Activated CD4-positive, alpha-beta T cell treated with anti-CD3 and anti-CD28 coated beads, Interleukin-2, amount 10 ng/mL, durations not matched to agents 24 days and 14 days (primary cell): ENCODE measurements at regions not wholly inside any gene's neighbourhood (a gene's known extent, or its start where the extent isn't known, plus 50 kb on each side); places are given as distances from the start of the nearest gene placed in this dataset.

Source experiments
- DNase-seq: peaks from one replicate; pipeline ENCODE4 v3.0.0; 2022
- H3K27ac Mint-ChIP-seq: one replicate; pipeline ENCODE4 v1.8.0; 2022; ENCODE audit warnings: mild to moderate bottlenecking, mixed read lengths
- H3K27me3 Mint-ChIP-seq: one replicate; pipeline ENCODE4 v1.8.0; 2022; ENCODE audit warnings: mixed read lengths
- H3K36me3 Mint-ChIP-seq: one replicate; pipeline ENCODE4 v1.8.0; 2022; ENCODE audit warnings: low read depth, mild to moderate bottlenecking, mixed read lengths
- H3K4me1 Mint-ChIP-seq: one replicate; pipeline ENCODE4 v1.8.0; 2021; ENCODE audit warnings: mixed read lengths
- H3K4me3 Mint-ChIP-seq: one replicate; pipeline ENCODE4 v1.8.0; 2022; ENCODE audit warnings: mild to moderate bottlenecking, moderate library complexity, mixed read lengths
- H3K9me3 Mint-ChIP-seq: one replicate; pipeline ENCODE4 v1.8.0; 2021; ENCODE audit warnings: mixed read lengths
- intact Hi-C: fragments of 100-400 bp; cut with micrococcal nuclease; formaldehyde crosslinking; loops from one replicate; pipeline ENCODE4 v1.15.1; 2023

DNA sequence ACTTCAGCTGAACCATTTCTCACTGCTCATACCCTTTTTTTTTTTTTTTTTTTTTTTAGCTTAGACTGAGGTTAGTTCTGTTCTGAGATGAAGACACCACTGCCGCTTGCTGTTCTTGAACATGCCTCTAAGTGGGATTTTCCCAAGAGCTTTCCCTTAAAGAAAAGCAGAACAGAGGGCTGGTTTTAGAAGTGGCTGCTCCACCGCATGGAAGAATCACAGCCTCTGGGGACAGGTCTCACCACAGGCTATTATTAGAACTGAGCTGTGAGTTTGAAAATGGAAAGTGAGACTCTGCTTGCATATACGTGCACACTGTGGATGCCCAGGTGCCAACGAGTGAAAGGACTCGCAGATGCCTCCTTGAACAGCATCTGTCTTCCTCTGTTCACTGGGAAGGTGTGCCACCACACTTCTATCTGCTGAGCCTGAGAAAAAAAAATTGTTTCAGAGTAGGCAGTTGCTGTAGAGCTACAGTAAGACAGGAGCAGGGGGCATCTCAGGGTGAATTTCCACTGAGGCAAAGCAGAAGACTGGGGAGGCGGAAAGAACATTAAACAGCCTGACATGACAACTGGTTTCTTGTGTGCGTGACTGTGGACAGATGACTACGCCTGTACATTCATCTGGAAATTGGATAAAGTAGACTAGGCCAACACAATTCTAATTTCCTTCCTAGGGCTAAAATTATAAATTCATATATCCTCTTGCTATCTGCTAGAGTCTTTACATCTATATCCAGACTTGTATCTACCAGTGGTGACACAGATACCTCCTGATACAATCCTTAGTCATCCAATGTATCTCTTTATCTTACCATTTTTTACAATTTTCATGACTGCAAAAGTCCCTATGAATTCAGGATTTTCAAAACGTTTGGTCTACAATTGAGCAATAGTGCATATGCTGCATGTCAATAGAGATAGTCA is 1045.7 kb upstream of the CELF4 start:
- Mint-ChIP-seq H3K9me3 (no peaks in the 10 kb centered on the region), H3K27me3 (no peaks in the 10 kb centered on the region), H3K27ac (peak overlapping the region; percentile 84), H3K36me3 (no peaks in the 10 kb centered on the region), H3K4me1 (peaks cover 3% of the 10 kb centered on the region), H3K4me3 (peak overlapping the region; percentile 10)
- intact Hi-C loops = loop anchor here (1.0 to 5.0 kb wide), 3 partner anchors 36 to 330 kb away; no protein-coding TSS in a partner anchor
- DNase-seq = peak; percentile 55

DNA sequence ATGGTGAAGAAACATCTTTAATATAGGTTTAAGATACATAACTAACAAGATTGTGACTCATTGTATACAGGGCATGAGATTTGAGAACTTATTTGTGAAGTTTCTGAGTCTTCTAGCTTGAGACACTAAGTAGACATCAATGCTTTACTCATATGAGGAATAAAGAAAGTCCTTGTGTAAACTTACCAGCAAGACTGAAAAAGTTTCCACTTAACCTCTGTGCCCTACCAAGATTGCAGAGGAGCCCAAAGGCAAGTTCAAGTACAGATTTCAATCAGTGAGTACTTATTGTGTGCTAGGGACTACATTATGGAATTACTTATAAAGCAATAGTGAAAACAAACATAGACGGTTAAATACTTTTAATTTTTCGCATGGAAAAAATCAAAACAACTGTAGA is 1041.2 kb upstream of the CELF4 start:
- Mint-ChIP-seq H3K4me3 (no peak overlapping the region), H3K9me3 (peaks cover 14% of the 10 kb centered on the region), H3K27ac (peak overlapping the region; percentile 63), H3K36me3 (no peaks in the 10 kb centered on the region), H3K4me1 (peaks cover 3% of the 10 kb centered on the region), H3K27me3 (no peaks in the 10 kb centered on the region)
- DNase-seq = no peak
- intact Hi-C loops = loop anchor here (2.0 kb wide), 1 partner anchor 110 kb away; no protein-coding TSS in a partner anchor

DNA sequence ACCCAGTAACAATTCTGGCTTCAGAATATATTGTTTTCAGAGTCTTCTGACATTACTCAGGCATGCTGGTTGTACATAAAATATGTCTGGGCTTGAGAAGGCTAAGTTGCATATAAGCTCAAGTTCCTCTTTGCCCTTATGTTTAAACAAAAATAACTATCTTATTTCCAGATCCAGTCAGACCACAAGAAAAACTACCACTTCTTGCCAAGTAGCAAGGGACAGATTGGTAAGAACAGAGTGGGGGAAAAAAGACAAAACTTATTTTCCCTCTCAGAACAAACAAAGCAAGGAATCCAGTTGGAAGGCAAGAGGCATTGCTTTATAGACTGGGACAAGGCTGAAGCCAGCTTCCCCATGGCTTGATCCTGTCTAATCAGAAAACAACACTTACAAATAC is 1036.7 kb upstream of the CELF4 start:
- Mint-ChIP-seq H3K4me1 (no peaks in the 10 kb centered on the region), H3K27me3 (no peaks in the 10 kb centered on the region), H3K27ac (no peak overlapping the region), H3K36me3 (no peaks in the 10 kb centered on the region), H3K4me3 (no peak overlapping the region), H3K9me3 (peaks cover 14% of the 10 kb centered on the region)
- DNase-seq = no peak
- intact Hi-C loops = no loop called here

DNA sequence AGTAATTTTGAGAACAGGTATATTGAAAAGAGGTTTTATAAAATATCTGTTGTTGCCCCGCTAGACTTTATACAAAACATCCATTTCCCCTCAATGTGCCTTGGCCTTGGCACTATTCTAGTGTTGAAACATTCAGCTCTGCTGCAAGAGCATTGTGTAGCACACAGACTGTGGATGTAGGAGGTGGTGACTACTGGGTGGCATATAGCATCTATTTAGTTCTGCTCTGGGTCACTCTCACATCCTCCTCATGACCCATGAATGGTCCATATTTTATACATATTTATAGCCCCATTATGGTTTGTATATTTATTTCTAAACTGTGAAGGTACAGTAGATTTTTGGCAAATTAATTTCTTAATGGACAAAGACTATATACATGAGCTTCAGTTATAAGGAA is 1022.0 kb upstream of the CELF4 start:
- intact Hi-C loops = no loop called here
- Mint-ChIP-seq H3K27me3 (no peaks in the 10 kb centered on the region), H3K9me3 (no peaks in the 10 kb centered on the region), H3K4me1 (no peaks in the 10 kb centered on the region), H3K27ac (no peak overlapping the region), H3K4me3 (no peak overlapping the region), H3K36me3 (no peaks in the 10 kb centered on the region)
- no peak for DNase-seq

DNA sequence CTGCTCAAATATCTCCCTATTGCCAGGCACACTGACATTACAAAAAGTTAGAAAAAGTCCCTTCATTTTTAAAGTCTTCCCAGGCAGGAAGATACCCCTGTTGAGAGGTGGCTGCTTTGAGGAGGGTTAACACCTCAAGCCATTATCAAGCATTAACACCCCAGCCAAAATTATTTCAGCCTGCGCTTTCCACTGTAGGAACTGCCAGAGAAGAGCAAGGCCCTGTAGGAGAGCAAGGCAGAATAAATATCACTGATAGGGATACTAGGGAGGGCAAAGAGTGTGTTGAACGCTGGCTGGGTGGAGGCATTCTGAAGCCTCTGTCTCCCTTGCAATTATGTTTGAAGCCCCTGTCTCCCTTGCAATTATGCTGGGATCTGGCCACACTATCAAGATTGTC is 1020.7 kb upstream of the CELF4 start:
- Mint-ChIP-seq H3K27ac (no peak overlapping the region), H3K27me3 (no peaks in the 10 kb centered on the region), H3K36me3 (no peaks in the 10 kb centered on the region), H3K4me1 (peaks cover 3% of the 10 kb centered on the region), H3K4me3 (no peak overlapping the region), H3K9me3 (no peaks in the 10 kb centered on the region)
- no peak for DNase-seq
- intact Hi-C loops = no loop called here

DNA sequence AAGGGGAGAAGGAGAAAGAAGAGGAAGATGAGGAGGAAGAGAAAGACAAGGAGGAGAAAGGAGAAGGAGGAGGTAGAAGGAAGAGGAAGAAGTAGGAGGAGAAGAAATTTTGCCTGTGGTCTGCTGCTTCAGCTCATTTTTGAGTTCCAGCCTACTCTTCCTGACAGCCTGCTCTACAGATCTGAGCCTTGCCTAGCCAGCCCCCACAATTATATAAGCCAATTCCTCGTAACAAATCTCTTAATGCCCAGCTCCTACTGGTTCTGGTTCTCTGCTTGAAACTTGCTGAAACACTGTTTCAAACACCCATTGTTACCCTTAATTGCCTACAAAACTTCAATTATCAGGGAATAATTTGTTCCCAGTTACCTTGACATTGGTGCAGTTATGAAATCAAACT is 1014.2 kb upstream of the CELF4 start:
- H3K4me1 Mint-ChIP-seq = peaks cover 26% of the 10 kb centered on the region
- H3K4me3 Mint-ChIP-seq = no peak overlapping the region
- no peaks in the 10 kb centered on the region for H3K36me3 Mint-ChIP-seq
- no peaks in the 10 kb centered on the region for H3K27me3 Mint-ChIP-seq
- no peak for DNase-seq
- no peak overlapping the region for H3K27ac Mint-ChIP-seq
- intact Hi-C loops = no loop called here
- H3K9me3 Mint-ChIP-seq = peaks cover 4% of the 10 kb centered on the region

DNA sequence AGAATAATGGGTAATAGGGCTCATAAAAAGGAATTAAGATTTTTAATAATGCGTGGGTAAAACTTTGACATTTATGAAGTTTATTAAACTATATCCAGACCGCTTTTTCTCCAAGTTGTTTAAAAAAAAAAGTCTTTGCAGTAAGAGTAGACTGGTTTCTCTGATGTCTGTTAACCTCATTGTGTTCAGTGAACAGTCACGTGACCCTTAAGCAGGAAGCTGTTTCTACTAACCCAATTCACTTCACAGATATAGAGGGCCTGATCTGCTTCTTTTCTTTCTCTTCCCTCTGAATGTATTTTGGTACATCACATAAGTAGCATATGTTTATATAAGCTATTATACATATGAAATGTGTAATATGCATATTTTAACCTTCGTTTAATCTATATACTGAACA is 1011.3 kb upstream of the CELF4 start:
- DNase-seq = peak; percentile 60
- Mint-ChIP-seq H3K9me3 (peaks cover 4% of the 10 kb centered on the region), H3K36me3 (no peaks in the 10 kb centered on the region), H3K4me3 (no peak overlapping the region), H3K27ac (no peak overlapping the region), H3K4me1 (peaks cover 26% of the 10 kb centered on the region), H3K27me3 (no peaks in the 10 kb centered on the region)
- intact Hi-C loops = no loop called here

DNA sequence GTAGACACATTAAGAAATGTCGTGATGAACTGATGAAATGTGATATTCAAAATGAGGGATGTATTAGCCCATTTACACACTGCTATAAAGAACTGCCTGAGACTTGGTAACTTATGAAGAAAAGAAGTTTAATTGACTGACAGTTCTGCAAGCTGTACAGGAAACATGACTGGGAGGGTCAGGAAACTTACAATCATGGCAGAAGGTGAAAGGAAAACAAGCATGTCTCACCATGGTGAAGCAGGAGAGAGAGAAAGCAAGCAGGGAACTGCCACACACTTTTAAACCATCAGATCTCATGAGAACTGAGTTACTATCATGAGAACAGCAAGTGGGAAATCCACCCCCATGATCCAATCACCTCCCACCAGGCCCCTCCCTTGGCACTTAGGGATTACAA is 1010.8 kb upstream of the CELF4 start:
- intact Hi-C loops = no loop called here
- Mint-ChIP-seq H3K27ac (peak overlapping the region; percentile 89), H3K27me3 (no peaks in the 10 kb centered on the region), H3K4me3 (peak overlapping the region; percentile 64), H3K4me1 (peaks cover 23% of the 10 kb centered on the region), H3K9me3 (peaks cover 4% of the 10 kb centered on the region), H3K36me3 (no peaks in the 10 kb centered on the region)
- peak; percentile 72 for DNase-seq

DNA sequence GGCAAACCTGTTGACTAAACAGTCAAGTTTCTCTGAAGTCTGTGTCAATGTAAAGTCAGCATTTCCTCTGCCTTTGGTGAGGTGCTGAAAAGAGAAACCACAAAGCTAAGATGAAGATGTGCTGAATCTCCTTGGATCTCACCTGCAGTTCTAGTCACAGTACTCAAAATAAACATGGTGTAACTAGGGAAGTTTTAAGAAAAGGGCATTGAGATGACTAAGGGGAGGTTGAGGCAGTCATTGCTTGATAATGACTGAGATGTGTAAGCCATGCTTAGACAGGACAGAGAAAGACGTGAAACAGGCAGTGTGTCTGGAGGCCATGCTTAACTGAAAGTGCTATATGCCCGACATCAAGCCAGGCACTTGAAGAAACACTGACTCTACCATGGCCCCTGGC is 1010.0 kb upstream of the CELF4 start:
- H3K4me3 Mint-ChIP-seq = peak overlapping the region; percentile 64
- peak; percentile 67 for DNase-seq
- no peaks in the 10 kb centered on the region for H3K27me3 Mint-ChIP-seq
- no peaks in the 10 kb centered on the region for H3K36me3 Mint-ChIP-seq
- intact Hi-C loops = loop anchor here (1.0 kb wide), 1 partner anchor 36 kb away; no protein-coding TSS in a partner anchor
- H3K4me1 Mint-ChIP-seq = peaks cover 21% of the 10 kb centered on the region
- H3K27ac Mint-ChIP-seq = peak overlapping the region; percentile 89
- H3K9me3 Mint-ChIP-seq = peaks cover 4% of the 10 kb centered on the region

DNA sequence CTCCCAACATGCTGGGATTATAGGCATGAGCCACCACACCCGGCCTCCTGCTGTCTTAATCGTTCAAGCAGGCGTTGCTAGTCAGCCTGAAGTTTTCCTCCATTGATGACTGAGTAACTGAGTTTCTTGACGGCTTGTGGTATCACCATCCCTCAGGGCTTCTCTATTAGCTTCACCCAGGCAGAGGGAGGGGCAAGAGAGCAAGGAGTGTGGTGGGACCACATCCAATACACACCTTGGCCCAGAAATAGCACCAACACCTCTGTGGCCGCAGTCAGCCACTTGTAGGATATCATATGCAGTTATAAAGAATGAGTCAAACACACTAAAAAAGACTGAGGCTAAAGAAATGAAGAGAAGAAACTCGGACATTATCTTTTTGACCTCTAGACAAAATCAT is 1009.4 kb upstream of the CELF4 start:
- H3K4me1 Mint-ChIP-seq = peaks cover 21% of the 10 kb centered on the region
- intact Hi-C loops = loop anchor here (1.0 kb wide), 1 partner anchor 36 kb away; no protein-coding TSS in a partner anchor
- no peak overlapping the region for H3K4me3 Mint-ChIP-seq
- no peaks in the 10 kb centered on the region for H3K36me3 Mint-ChIP-seq
- no peaks in the 10 kb centered on the region for H3K27me3 Mint-ChIP-seq
- H3K9me3 Mint-ChIP-seq = peaks cover 4% of the 10 kb centered on the region
- H3K27ac Mint-ChIP-seq = no peak overlapping the region
- peak; percentile 53 for DNase-seq

DNA sequence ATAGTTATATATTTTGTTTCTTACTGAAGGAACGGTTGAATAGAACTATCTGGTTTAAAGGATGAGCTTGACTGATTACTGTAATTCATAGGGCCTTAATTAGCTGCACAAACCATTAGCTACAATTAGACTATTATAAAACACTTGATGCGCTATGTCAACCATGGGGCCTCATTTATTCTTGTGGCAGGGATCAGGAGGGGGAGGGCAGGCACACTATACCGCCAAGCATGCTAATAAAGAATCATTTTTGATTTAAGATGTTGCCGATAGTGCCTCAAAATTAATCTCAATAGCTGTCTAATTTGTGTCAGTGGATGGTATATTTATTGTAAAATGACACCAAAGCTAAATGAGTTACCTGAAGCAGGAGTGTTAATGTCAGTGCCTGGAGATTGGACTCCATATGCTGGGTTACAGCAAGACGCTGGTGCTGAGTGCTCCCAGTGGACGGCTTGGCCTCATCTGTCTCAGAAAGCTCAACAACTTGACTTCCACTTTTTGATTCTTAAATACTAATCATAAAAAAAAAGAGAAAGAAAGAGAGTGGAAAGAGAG is 1007.0 kb upstream of the CELF4 start:
- DNase-seq = no peak
- Mint-ChIP-seq H3K27ac (no peak overlapping the region), H3K36me3 (no peaks in the 10 kb centered on the region), H3K4me1 (peaks cover 17% of the 10 kb centered on the region), H3K9me3 (peaks cover 4% of the 10 kb centered on the region), H3K27me3 (no peaks in the 10 kb centered on the region), H3K4me3 (no peak overlapping the region)
- intact Hi-C loops = no loop called here

DNA sequence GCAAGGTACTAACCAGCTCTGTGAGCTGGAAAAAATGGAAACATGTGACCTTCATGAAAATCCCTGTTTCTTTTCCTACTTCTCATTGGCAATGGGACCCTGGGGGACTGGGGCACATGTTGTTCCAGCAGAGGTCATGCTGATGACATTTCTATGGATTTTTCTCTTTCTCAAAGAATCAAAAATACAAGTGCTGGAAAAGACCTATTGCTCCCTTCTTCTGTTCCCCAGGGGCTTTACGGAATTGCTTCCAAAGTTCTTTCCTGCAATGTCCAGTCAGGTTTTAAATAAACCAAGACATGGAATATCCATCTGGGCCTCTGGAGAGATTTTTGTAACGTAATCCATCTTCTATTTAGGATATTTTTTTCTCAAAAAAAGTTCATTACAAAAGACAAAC is 1006.1 kb upstream of the CELF4 start:
- H3K36me3 Mint-ChIP-seq = no peaks in the 10 kb centered on the region
- H3K4me3 Mint-ChIP-seq = no peak overlapping the region
- peaks cover 12% of the 10 kb centered on the region for H3K4me1 Mint-ChIP-seq
- peaks cover 3% of the 10 kb centered on the region for H3K9me3 Mint-ChIP-seq
- intact Hi-C loops = no loop called here
- no peak for DNase-seq
- no peaks in the 10 kb centered on the region for H3K27me3 Mint-ChIP-seq
- no peak overlapping the region for H3K27ac Mint-ChIP-seq

DNA sequence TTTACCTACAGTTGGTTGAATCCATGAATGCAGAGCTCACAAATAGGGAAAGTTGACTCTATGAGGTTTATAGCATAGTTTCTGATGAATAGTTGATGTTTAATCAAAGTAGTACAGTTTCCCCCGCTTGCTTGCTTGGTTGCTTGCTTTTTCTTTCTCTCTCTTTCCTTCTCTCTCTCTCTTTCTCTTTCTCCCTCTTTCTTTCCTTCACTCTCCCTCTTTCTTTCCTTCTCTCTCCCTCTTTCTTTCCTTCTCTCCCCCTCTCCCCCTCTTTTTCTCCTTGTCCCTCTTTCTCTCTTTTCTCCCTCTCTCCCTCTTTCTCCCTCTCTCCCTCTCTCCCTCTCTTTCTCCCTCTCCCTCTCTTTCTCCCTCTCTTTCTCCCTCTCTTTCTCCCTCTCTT is 999.9 kb upstream of the CELF4 start:
- intact Hi-C loops = no loop called here
- no peaks in the 10 kb centered on the region for H3K9me3 Mint-ChIP-seq
- H3K4me1 Mint-ChIP-seq = peaks cover 3% of the 10 kb centered on the region

DNA sequence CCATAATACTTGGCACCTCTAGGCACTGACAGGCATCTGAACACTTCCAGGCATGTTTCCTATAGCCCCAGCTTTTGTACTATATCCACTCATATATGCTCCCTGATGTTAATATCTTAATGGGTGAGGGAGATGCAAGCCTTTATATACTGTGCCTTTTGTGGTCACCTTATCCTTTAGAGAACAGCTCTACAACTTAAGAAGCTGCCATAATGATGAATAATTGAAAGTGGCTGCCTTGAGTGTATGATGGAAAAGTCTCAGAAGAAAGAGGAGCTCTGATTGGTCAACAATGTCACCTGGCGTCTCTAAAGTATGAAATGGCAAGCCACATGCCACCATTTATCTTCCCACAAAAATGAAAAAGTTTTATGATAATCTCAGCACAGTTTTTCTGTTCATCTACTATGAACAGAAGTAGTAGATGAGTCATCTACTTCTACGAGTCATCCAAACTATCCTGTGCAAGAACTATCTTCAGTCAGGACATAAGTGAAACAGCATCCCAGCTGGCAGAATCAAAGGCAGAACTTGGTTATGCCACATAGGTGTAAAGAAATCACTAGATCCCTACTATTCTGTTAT is 997.9 kb upstream of the CELF4 start:
- DNase-seq = no peak
- no peaks in the 10 kb centered on the region for H3K27me3 Mint-ChIP-seq

More for the DNA sequence above, 999.9 kb upstream of the CELF4 start:
- no peak for DNase-seq
- Mint-ChIP-seq H3K27ac (no peak overlapping the region), H3K27me3 (no peaks in the 10 kb centered on the region), H3K36me3 (no peaks in the 10 kb centered on the region), H3K4me3 (no peak overlapping the region)

More for the DNA sequence above, 997.9 kb upstream of the CELF4 start:
- Mint-ChIP-seq H3K9me3 (peaks cover 3% of the 10 kb centered on the region), H3K36me3 (no peaks in the 10 kb centered on the region), H3K4me3 (no peak overlapping the region), H3K4me1 (peaks cover 3% of the 10 kb centered on the region), H3K27ac (no peak overlapping the region)
- intact Hi-C loops = loop anchor here (5.0 kb wide), 2 partner anchors 49 to 379 kb away; no protein-coding TSS in a partner anchor
